ENCODE measurements at regions not wholly inside any gene's neighbourhood (a gene's known extent, or its start where the extent isn't known, plus 50 kb on each side); places are given as distances from the start of the nearest gene placed in this dataset.

- Histone ChIP-seq H3K36me3 (ENCODE audit: control insufficient read depth, insufficient read depth, low read length) (no peaks in the 10 kb centered on the region), H3K27ac (ENCODE audit: low read depth, low read length) (no peak overlapping the region), H3K9ac (ENCODE audit: extremely low read depth, low read length, poor library complexity, severe bottlenecking) (no peak overlapping the region), H3K4me3 (ENCODE audit: low read length) (no peak overlapping the region), H3K4me1 (ENCODE audit: control insufficient read depth, insufficient read depth, low read length) (no peaks in the 10 kb centered on the region), H3K9me3 (ENCODE audit: control insufficient read depth, low read length) (no peaks in the 10 kb centered on the region), H3K27me3 (ENCODE audit: control insufficient read depth, insufficient read depth, low read length, poor library complexity, severe bottlenecking) (no peaks in the 10 kb centered on the region)
- 88 to 92% methylated on average over 13 of the region's 13 CpGs for WGBS, 2 experiments (ENCODE audit: insufficient coverage in 1 of 2, insufficient read length in 1 of 2)
- no peaks in the 10 kb centered on the region for H3K36me3 Mint-ChIP-seq (ENCODE audit: low read depth)
- TF ChIP-seq, protein P1, sequence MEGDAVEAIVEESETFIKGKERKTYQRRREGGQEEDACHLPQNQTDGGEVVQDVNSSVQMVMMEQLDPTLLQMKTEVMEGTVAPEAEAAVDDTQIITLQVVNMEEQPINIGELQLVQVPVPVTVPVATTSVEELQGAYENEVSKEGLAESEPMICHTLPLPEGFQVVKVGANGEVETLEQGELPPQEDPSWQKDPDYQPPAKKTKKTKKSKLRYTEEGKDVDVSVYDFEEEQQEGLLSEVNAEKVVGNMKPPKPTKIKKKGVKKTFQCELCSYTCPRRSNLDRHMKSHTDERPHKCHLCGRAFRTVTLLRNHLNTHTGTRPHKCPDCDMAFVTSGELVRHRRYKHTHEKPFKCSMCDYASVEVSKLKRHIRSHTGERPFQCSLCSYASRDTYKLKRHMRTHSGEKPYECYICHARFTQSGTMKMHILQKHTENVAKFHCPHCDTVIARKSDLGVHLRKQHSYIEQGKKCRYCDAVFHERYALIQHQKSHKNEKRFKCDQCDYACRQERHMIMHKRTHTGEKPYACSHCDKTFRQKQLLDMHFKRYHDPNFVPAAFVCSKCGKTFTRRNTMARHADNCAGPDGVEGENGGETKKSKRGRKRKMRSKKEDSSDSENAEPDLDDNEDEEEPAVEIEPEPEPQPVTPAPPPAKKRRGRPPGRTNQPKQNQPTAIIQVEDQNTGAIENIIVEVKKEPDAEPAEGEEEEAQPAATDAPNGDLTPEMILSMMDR (conservative IDR thresholded peaks at IDR 0.05): no peak
- no peak overlapping the region for H3K4me3 Mint-ChIP-seq
- H3K27me3 Mint-ChIP-seq (ENCODE audit: insufficient read depth): no peaks in the 10 kb centered on the region
- peaks cover 6% of the 10 kb centered on the region for H3K4me1 Mint-ChIP-seq
- no peak overlapping the region for H3K27ac Mint-ChIP-seq
- H3K9me3 Mint-ChIP-seq: peaks cover 26% of the 10 kb centered on the region
- no peak for DNase-seq
These were observed 57.8 kb upstream of the SNTG2 start for GRCh38 chr2:892892-893291.

DNA sequence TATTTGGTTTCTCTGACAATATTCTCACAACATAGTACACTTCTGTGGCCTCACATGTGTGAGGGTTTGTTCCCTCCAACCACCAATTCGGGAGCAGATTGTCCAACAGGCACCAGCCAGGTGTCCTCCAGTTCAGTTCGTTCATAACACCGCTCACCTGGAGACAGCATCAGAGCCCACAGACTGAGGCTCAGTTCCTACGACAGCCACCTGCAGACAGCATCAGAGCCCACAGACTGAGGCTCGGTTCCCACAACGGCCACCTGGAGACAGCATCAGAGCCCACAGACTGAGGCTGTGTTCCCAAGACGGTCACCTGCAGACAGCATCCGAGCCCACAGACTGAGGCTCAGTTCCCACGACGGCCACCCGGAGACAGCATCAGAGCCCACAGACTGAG lies 58.2 kb upstream of the SNTG2 start:
- no peak for DNase-seq
- H3K27ac ChIP-seq (ENCODE audit: low read depth, low read length): no peak overlapping the region
- H3K27me3 Mint-ChIP-seq (ENCODE audit: insufficient read depth): no peaks in the 10 kb centered on the region
- no peaks in the 10 kb centered on the region for H3K9me3 ChIP-seq (ENCODE audit: control insufficient read depth, low read length)
- no peaks in the 10 kb centered on the region for H3K36me3 ChIP-seq (ENCODE audit: control insufficient read depth, insufficient read depth, low read length)
- H3K4me1 Mint-ChIP-seq: peaks cover 11% of the 10 kb centered on the region
- TF ChIP-seq, protein P1 (conservative IDR thresholded peaks at IDR 0.05): no peak
- no peak overlapping the region for H3K4me3 Mint-ChIP-seq
- H3K9ac ChIP-seq (ENCODE audit: extremely low read depth, low read length, poor library complexity, severe bottlenecking): no peak overlapping the region
- H3K4me1 ChIP-seq (ENCODE audit: control insufficient read depth, insufficient read depth, low read length): no peaks in the 10 kb centered on the region
- 94 to 95% methylated on average over 11 of the region's 11 CpGs for WGBS, 2 experiments (ENCODE audit: insufficient coverage in 1 of 2, insufficient read length in 1 of 2)
- H3K4me3 ChIP-seq (ENCODE audit: low read length): no peak overlapping the region
- no peaks in the 10 kb centered on the region for H3K36me3 Mint-ChIP-seq (ENCODE audit: low read depth)
- no peak overlapping the region for H3K27ac Mint-ChIP-seq
- peaks cover 22% of the 10 kb centered on the region for H3K9me3 Mint-ChIP-seq
- H3K27me3 ChIP-seq (ENCODE audit: control insufficient read depth, insufficient read depth, low read length, poor library complexity, severe bottlenecking): no peaks in the 10 kb centered on the region

GRCh38 chr2:891734-892133 lies 58.9 kb upstream of the SNTG2 start:
- H3K4me3 Mint-ChIP-seq: no peak overlapping the region
- H3K27ac Mint-ChIP-seq: no peak overlapping the region
- peaks cover 13% of the 10 kb centered on the region for H3K4me1 Mint-ChIP-seq
- Histone ChIP-seq H3K27me3 (ENCODE audit: control insufficient read depth, insufficient read depth, low read length, poor library complexity, severe bottlenecking) (no peaks in the 10 kb centered on the region), H3K4me1 (ENCODE audit: control insufficient read depth, insufficient read depth, low read length) (no peaks in the 10 kb centered on the region), H3K36me3 (ENCODE audit: control insufficient read depth, insufficient read depth, low read length) (no peaks in the 10 kb centered on the region), H3K9me3 (ENCODE audit: control insufficient read depth, low read length) (no peaks in the 10 kb centered on the region), H3K4me3 (ENCODE audit: low read length) (no peak overlapping the region), H3K27ac (ENCODE audit: low read depth, low read length) (no peak overlapping the region), H3K9ac (ENCODE audit: extremely low read depth, low read length, poor library complexity, severe bottlenecking) (no peak overlapping the region)
- TF ChIP-seq, protein P1 (conservative IDR thresholded peaks at IDR 0.05): no peak
- no peak for DNase-seq
- H3K9me3 Mint-ChIP-seq: peaks cover 15% of the 10 kb centered on the region
- H3K36me3 Mint-ChIP-seq (ENCODE audit: low read depth): no peaks in the 10 kb centered on the region
- WGBS, 2 experiments (ENCODE audit: insufficient coverage in 1 of 2, insufficient read length in 1 of 2): 81% methylated on average over 3 of the region's 4 CpGs; no CpG with 5 or more reads in 1 of the 2 experiments
- no peaks in the 10 kb centered on the region for H3K27me3 Mint-ChIP-seq (ENCODE audit: insufficient read depth)

Data from endodermal cell (in vitro differentiated cells).